ENCODE measurements at regions not wholly inside any gene's neighbourhood (a gene's known extent, or its start where the extent isn't known, plus 50 kb on each side); places are given as distances from the start of the nearest gene placed in this dataset.

DNA sequence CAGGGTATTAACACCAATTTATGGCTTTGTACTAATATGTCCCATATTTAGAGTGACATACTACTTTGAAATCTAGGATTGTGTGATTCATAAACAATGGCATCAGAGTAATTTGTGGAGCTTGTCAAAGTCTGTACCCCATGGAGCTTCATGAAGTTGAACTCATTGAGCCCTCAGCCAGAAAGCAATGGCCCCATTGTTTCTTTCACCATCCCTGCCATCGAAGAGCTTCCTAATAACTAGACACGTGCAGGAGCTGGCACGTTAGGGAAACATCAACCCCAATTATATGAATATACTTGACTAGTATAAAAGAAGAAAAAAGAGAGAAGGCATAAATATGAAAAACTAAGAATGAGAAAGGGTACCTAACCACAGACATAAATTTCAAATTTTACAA lies 206.6 kb downstream of the CXCL12 start:
- TF ChIP-seq, protein P1, sequence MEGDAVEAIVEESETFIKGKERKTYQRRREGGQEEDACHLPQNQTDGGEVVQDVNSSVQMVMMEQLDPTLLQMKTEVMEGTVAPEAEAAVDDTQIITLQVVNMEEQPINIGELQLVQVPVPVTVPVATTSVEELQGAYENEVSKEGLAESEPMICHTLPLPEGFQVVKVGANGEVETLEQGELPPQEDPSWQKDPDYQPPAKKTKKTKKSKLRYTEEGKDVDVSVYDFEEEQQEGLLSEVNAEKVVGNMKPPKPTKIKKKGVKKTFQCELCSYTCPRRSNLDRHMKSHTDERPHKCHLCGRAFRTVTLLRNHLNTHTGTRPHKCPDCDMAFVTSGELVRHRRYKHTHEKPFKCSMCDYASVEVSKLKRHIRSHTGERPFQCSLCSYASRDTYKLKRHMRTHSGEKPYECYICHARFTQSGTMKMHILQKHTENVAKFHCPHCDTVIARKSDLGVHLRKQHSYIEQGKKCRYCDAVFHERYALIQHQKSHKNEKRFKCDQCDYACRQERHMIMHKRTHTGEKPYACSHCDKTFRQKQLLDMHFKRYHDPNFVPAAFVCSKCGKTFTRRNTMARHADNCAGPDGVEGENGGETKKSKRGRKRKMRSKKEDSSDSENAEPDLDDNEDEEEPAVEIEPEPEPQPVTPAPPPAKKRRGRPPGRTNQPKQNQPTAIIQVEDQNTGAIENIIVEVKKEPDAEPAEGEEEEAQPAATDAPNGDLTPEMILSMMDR (IDR thresholded peaks at IDR 0.05; ENCODE audit: low read length), result no peak
- TF ChIP-seq EZH2 (optimal IDR thresholded peaks at IDR 0.05; ENCODE audit: low read depth, low read length), result no peak
